Panc1 (cell line): ENCODE measurements at regions not wholly inside any gene's neighbourhood (a gene's known extent, or its start where the extent isn't known, plus 50 kb on each side); places are given as distances from the start of the nearest gene placed in this dataset.

Source experiments
- ATAC-seq: fragments of 200-7000 bp; cut with Tn5 transposase; 2 replicates; pipeline ENCODE4 v1.9.1; 2020; ENCODE audit warnings: mild to moderate bottlenecking, moderate library complexity
- BruUV-seq: library from RNA; stranded (reverse); fragments of 400-500 nt; replicated peaks from 2 replicates; lab custom pipeline; 2021; lab: Mats Ljungman, UMichigan
- CTCF ChIA-PET: fragments of 300-600 bp; sonication (Branson Sonifier 250); formaldehyde crosslinking; loops from one replicate; lab custom pipeline; 2022; ENCODE audit warnings: antibody characterized with exemption; lab: Charles Lee
- POLR2A ChIA-PET: fragments of 300-600 bp; sonication (Branson Sonifier 250); formaldehyde crosslinking; loops from one replicate; lab custom pipeline; 2022; ENCODE audit warnings: antibody characterized with exemption; lab: Charles Lee
- DNase-seq: peaks from one replicate; pipeline ENCODE4 v3.0.0-alpha.2; 2010; ENCODE audit warnings: low read depth, low spot score
- H3K27ac ChIP-seq: 2 replicates; pipeline ENCODE4 v1.5.1; 2011; ENCODE audit warnings: mild to moderate bottlenecking, low read length, inconsistent platforms
- H3K27me3 ChIP-seq: fragments of 200-500 bp; sonication (Bioruptor generic); 2 replicates; pipeline ENCODE4 v1.6.0; 2014; ENCODE audit warnings: low read length, inconsistent platforms; ENCODE audit not compliant: control insufficient read depth, insufficient read depth
- H3K36me3 ChIP-seq: fragments of 200-500 bp; sonication (Bioruptor generic); 2 replicates; pipeline ENCODE4 v1.5.1; 2014; ENCODE audit warnings: inconsistent platforms, mild to moderate bottlenecking, low read length, moderate library complexity; ENCODE audit not compliant: control insufficient read depth, insufficient read depth
- H3K4me1 ChIP-seq: 2 replicates; pipeline ENCODE4 v1.5.1; 2011; ENCODE audit warnings: inconsistent platforms, mild to moderate bottlenecking, low read length, moderate library complexity; ENCODE audit not compliant: control insufficient read depth, insufficient read depth
- H3K4me3 ChIP-seq, 2 experiments: 2 replicates each; pipeline ENCODE4 v1.5.1; 2011 to 2012; ENCODE audit warnings: low read depth in 2 of 2, low read length in 2 of 2, mild to moderate bottlenecking in 2 of 2, inconsistent platforms in 1 of 2, moderate library complexity in 1 of 2
- H3K9me3 ChIP-seq: fragments of 200-500 bp; sonication (Bioruptor generic); 2 replicates; pipeline ENCODE4 v1.5.1; 2014; ENCODE audit warnings: low read depth, mild to moderate bottlenecking, inconsistent platforms, low read length, moderate library complexity; ENCODE audit not compliant: control insufficient read depth, insufficient read depth
- CTCF ChIP-seq: fragments of 450-650 bp; IDR thresholded peaks from 2 replicates; pipeline ENCODE4 v1.5.1; 2017; ENCODE audit warnings: mild to moderate bottlenecking
- POLR2AphosphoS5 ChIP-seq: IDR thresholded peaks from 2 replicates; pipeline ENCODE4 v1.6.1; 2012; ENCODE audit warnings: mild to moderate bottlenecking, low read depth, low read length, moderate library complexity
- REST ChIP-seq, 2 experiments: IDR thresholded peaks; 2 replicates each; pipeline ENCODE4 v1.6.1; 2011 to 2012; ENCODE audit warnings: low read depth in 2 of 2, control low read depth in 1 of 2, low read length in 1 of 2, mild to moderate bottlenecking in 1 of 2, moderate library complexity in 1 of 2; ENCODE audit not compliant: insufficient read depth in 1 of 2
- SIN3A ChIP-seq: IDR thresholded peaks from 2 replicates; pipeline ENCODE4 v1.6.1; 2012; ENCODE audit warnings: low read depth, mild to moderate bottlenecking, low read length, moderate library complexity, borderline replicate concordance; ENCODE audit not compliant: insufficient read depth
- TCF7L2 ChIP-seq: IDR thresholded peaks from 2 replicates; pipeline ENCODE4 v1.6.1; 2011; ENCODE audit warnings: mild to moderate bottlenecking, low read depth, low read length, inconsistent platforms
- in situ Hi-C: cut with HindIII; loops from 2 replicates; pipeline ENCODE4 v1.10.0; 2016; ENCODE audit warnings: low sequenced_read_pairs, low pct_unique_long_range_greater_than_20kb
- intact Hi-C: fragments of 100-400 bp; cut with micrococcal nuclease; formaldehyde crosslinking; loops from one replicate; pipeline ENCODE4 v1.10.0; 2022; ENCODE audit not compliant: unreplicated experiment

- in situ Hi-C loops (no loop called here), intact Hi-C loops (no loop called here)
- Histone ChIP-seq H3K27me3 (peaks cover 3% of the 10 kb centered on the region; the same call in 1 of the 2 replicates), H3K4me1 (no peaks in the 10 kb centered on the region), H3K9me3 (no peaks in the 10 kb centered on the region), H3K4me3 (no peak overlapping the region), H3K27ac (no peak overlapping the region), H3K36me3 (no peaks in the 10 kb centered on the region)
- no peak for ATAC-seq
- TF ChIP-seq REST (IDR thresholded peaks at IDR 0.05; ENCODE audit: insufficient read depth in 1 of 2, low read depth in 2 of 2, low read length in 1 of 2) (no peak), SIN3A (no peak), POLR2AphosphoS5 (no peak), CTCF (no peak), TCF7L2 (no peak)
- ChIA-PET POLR2A (no interaction called here), CTCF (no interaction called here)
- BruUV-seq: no TSS peak
- no peak for DNase-seq
Observed at GRCh38 chr1:47616906-47617305, 179.1 kb downstream of the FOXD2 start.

DNA sequence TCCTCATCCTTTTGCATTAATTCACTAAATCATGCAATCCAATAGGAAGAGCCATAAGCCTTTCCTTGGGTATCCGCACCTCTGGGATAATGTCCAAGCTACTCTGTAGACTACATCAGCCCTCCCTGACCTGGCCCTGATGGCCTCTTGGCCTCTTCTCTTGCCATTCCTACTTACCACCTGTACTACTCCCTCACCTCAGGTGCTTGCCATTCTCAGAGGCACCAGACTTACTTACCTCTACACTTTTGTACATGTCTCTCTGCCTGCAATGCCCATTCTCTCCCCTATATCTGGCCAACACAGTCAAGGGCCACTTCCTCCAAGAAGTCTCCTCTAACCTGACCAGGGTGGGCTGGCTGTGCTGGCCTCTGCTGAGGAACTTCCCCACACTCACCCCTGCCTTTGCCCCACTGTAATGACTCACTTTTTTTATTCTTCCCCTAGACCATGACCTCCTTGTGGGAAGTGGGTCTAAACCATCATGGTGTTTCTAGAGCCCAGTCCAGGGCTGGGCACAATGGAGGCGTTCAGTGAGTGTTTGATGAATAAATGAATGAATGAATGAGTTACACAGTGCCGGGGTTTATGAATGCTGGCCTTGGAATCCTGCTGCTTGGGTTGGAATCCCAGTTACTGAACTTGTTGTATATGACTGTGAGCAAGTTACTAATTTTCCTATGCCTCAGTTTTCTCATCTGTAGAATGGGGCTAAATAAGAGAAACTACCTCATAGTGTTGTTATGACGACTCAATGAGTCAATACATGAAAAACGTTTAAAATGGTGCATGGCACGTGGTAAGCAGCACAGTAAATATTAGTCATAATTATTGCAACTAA, 179.8 kb downstream of the FOXD2 start:
- intact Hi-C loops: no loop called here
- no peak overlapping the region for H3K4me3 ChIP-seq
- no peaks in the 10 kb centered on the region for H3K9me3 ChIP-seq
- in situ Hi-C loops: no loop called here
- H3K36me3 ChIP-seq: no peaks in the 10 kb centered on the region
- ATAC-seq (no peak), DNase-seq (no peak)
- H3K27ac ChIP-seq: no peak overlapping the region
- no peak for TF ChIP-seq SIN3A
- no peak for TF ChIP-seq TCF7L2
- TF ChIP-seq REST (IDR thresholded peaks at IDR 0.05; ENCODE audit: insufficient read depth in 1 of 2, low read depth in 2 of 2, low read length in 1 of 2): no peak
- no peak for TF ChIP-seq CTCF
- no peak for TF ChIP-seq POLR2AphosphoS5
- BruUV-seq: no TSS peak
- ChIA-PET CTCF (no interaction called here), POLR2A (no interaction called here)
- H3K4me1 ChIP-seq: no peaks in the 10 kb centered on the region
- peaks cover 3% of the 10 kb centered on the region; the same call in 1 of the 2 replicates for H3K27me3 ChIP-seq
